ENCODE measurements at regions not wholly inside any gene's neighbourhood (a gene's known extent, or its start where the extent isn't known, plus 50 kb on each side); places are given as distances from the start of the nearest gene placed in this dataset.

GRCh38 chr3:70757658-70758057, 445.2 kb upstream of the MDFIC2 start:
- TF ChIP-seq MYC (IDR thresholded peaks at IDR 0.05; ENCODE audit: low read depth, low read length) (no peak), CTCF (IDR thresholded peaks at IDR 0.05; ENCODE audit: extremely low read depth in 1 of 2, insufficient read depth in 1 of 2, low read depth in 1 of 2, low read length in 2 of 2) (no peak), POLR2A (IDR thresholded peaks at IDR 0.05; ENCODE audit: low read depth, low read length) (no peak), EZH2 (IDR thresholded peaks at IDR 0.05; ENCODE audit: borderline replicate concordance, low read depth, low read length, severe bottlenecking) (no peak), POLR2AphosphoS5 (IDR thresholded peaks at IDR 0.05; ENCODE audit: insufficient read depth, low read depth, low read length) (no peak)

Data from endothelial cell of umbilical vein (primary cell).